A673 (cell line): ENCODE measurements at regions not wholly inside any gene's neighbourhood (a gene's known extent, or its start where the extent isn't known, plus 50 kb on each side); places are given as distances from the start of the nearest gene placed in this dataset.

Experiments
- BruUV-seq: library from RNA; stranded (reverse); fragments of 400-500 nt; replicated peaks from 2 replicates; lab custom pipeline; 2021; lab: Mats Ljungman, UMichigan
- CTCF ChIA-PET: fragments of 300-600 bp; sonication (Branson Sonifier 250); formaldehyde crosslinking; loops from one replicate; lab custom pipeline; 2022; ENCODE audit warnings: antibody characterized with exemption; lab: Charles Lee
- POLR2A ChIA-PET: fragments of 300-600 bp; sonication (Branson Sonifier 250); formaldehyde crosslinking; loops from one replicate; lab custom pipeline; 2022; ENCODE audit warnings: antibody characterized with exemption; ENCODE audit not compliant: low non-redundant PET; lab: Charles Lee
- DNase-seq: peaks from one replicate; pipeline ENCODE4 v3.0.0-alpha.2; 2015; ENCODE audit warnings: low spot score
- H3K27ac ChIP-seq: fragments of 200-600 bp; sonication (generic); 2 replicates; pipeline ENCODE4 v1.5.1; 2016; ENCODE audit warnings: mixed run types, low read depth, mild to moderate bottlenecking, mixed read lengths, antibody characterized with exemption, low read length; ENCODE audit not compliant: poor library complexity, severe bottlenecking
- H3K27me3 ChIP-seq: fragments of 200-600 bp; sonication (generic); replicated peaks from 2 replicates; pipeline ENCODE4 v1.6.1; 2017; ENCODE audit warnings: mixed run types, low read depth, mild to moderate bottlenecking, mixed read lengths, antibody characterized with exemption, low read length; ENCODE audit not compliant: insufficient read depth, poor library complexity
- H3K36me3 ChIP-seq: fragments of 200-600 bp; sonication (generic); 2 replicates; pipeline ENCODE4 v1.6.1; 2016; ENCODE audit warnings: mixed run types, mild to moderate bottlenecking, mixed read lengths, antibody characterized with exemption, low read length; ENCODE audit not compliant: insufficient read depth, poor library complexity, severe bottlenecking
- H3K4me1 ChIP-seq: fragments of 200-600 bp; sonication (generic); 2 replicates; pipeline ENCODE4 v1.6.1; 2017; ENCODE audit warnings: mixed run types, mild to moderate bottlenecking, mixed read lengths, antibody characterized with exemption, low read length; ENCODE audit not compliant: insufficient read depth, poor library complexity, severe bottlenecking
- H3K4me3 ChIP-seq: fragments of 200-600 bp; sonication (generic); 2 replicates; pipeline ENCODE4 v1.5.1; 2016; ENCODE audit warnings: low read depth, mixed run types, mild to moderate bottlenecking, mixed read lengths, low read length; ENCODE audit not compliant: poor library complexity, severe bottlenecking
- H3K9me3 ChIP-seq: fragments of 200-600 bp; sonication (generic); 2 replicates; pipeline ENCODE4 v1.6.1; 2016; ENCODE audit warnings: mixed run types, low read depth, mild to moderate bottlenecking, mixed read lengths, antibody characterized with exemption, low read length; ENCODE audit not compliant: poor library complexity, severe bottlenecking
- CTCF ChIP-seq: fragments of 300-800, 200-600 bp; sonication (generic); conservative IDR thresholded peaks from 2 replicates; pipeline ENCODE4 v1.5.1; 2017; ENCODE audit warnings: low read depth, mild to moderate bottlenecking, antibody characterized with exemption, low read length, moderate library complexity, mixed read lengths
- EZH2 ChIP-seq: fragments of 200-600 bp; sonication (generic); IDR thresholded peaks from 2 replicates; pipeline ENCODE4 v1.6.1; 2017; ENCODE audit warnings: borderline replicate concordance, low read depth, mild to moderate bottlenecking, mixed read lengths, antibody characterized with exemption, low read length; ENCODE audit not compliant: poor library complexity, severe bottlenecking
- intact Hi-C: fragments of 100-400 bp; cut with micrococcal nuclease; formaldehyde crosslinking; loops from one replicate; pipeline ENCODE4 v1.10.0; 2022; ENCODE audit not compliant: unreplicated experiment

- Histone ChIP-seq H3K27me3 (no peaks in the 10 kb centered on the region), H3K4me3 (no peak overlapping the region), H3K9me3 (no peaks in the 10 kb centered on the region), H3K36me3 (no peaks in the 10 kb centered on the region), H3K27ac (no peak overlapping the region), H3K4me1 (no peaks in the 10 kb centered on the region)
- no peak for TF ChIP-seq CTCF
- TF ChIP-seq EZH2: no peak
- intact Hi-C loops: no loop called here
- no TSS peak for BruUV-seq
- CTCF ChIA-PET: no interaction called here
- DNase-seq: no peak
- POLR2A ChIA-PET: no interaction called here
These were observed 418.7 kb upstream of the ANO5 start for GRCh38 chr11:21774212-21774611.

GRCh38 chr11:21775911-21776310 lies 417.0 kb upstream of the ANO5 start:
- Histone ChIP-seq H3K4me1 (no peaks in the 10 kb centered on the region), H3K36me3 (no peaks in the 10 kb centered on the region), H3K27ac (no peak overlapping the region), H3K27me3 (no peaks in the 10 kb centered on the region), H3K4me3 (no peak overlapping the region), H3K9me3 (no peaks in the 10 kb centered on the region)
- CTCF ChIA-PET: no interaction called here
- BruUV-seq: no TSS peak
- POLR2A ChIA-PET: no interaction called here
- TF ChIP-seq EZH2 (no peak), CTCF (no peak)
- no peak for DNase-seq
- intact Hi-C loops: no loop called here

GRCh38 chr11:21783954-21784353 lies 408.9 kb upstream of the ANO5 start:
- no peaks in the 10 kb centered on the region for H3K4me1 ChIP-seq
- TF ChIP-seq EZH2 (no peak), CTCF (no peak)
- ChIA-PET POLR2A (no interaction called here), CTCF (no interaction called here)
- H3K36me3 ChIP-seq: no peaks in the 10 kb centered on the region
- no peak overlapping the region for H3K27ac ChIP-seq
- no peak overlapping the region for H3K4me3 ChIP-seq
- no peaks in the 10 kb centered on the region for H3K9me3 ChIP-seq
- intact Hi-C loops: no loop called here
- DNase-seq: no peak
- no peaks in the 10 kb centered on the region for H3K27me3 ChIP-seq
- BruUV-seq: no TSS peak
